GM23338 (cell line): ENCODE measurements at regions not wholly inside any gene's neighbourhood (a gene's known extent, or its start where the extent isn't known, plus 50 kb on each side); places are given as distances from the start of the nearest gene placed in this dataset.

Source experiments
- ATAC-seq: fragments of 200-7000 bp; cut with Tn5 transposase; 3 replicates; pipeline ENCODE4 v1.9.1; 2020
- DNase-seq: peaks from one replicate; pipeline ENCODE4 v3.0.0-alpha.2; 2015; ENCODE audit warnings: low spot score
- H2AFZ ChIP-seq: fragments of 200-600 bp; sonication (generic); 2 replicates; pipeline ENCODE4 v1.8.0; 2016; ENCODE audit warnings: antibody characterized with exemption, mild to moderate bottlenecking, moderate library complexity
- H3F3A ChIP-seq: fragments of 200-600 bp; sonication (generic); replicated peaks from 2 replicates; pipeline ENCODE4 v1.8.0; 2017; ENCODE audit warnings: antibody characterized with exemption, mixed run types, low read depth
- H3K27ac ChIP-seq: fragments of 200-600 bp; sonication (generic); 2 replicates; pipeline ENCODE4 v1.6.1; 2016; ENCODE audit warnings: low read depth
- H3K27me3 ChIP-seq: fragments of 200-600 bp; sonication (generic); 2 replicates; pipeline ENCODE4 v1.8.0; 2016; ENCODE audit warnings: mild to moderate bottlenecking, mixed run types, moderate library complexity; ENCODE audit not compliant: insufficient read depth
- H3K36me3 ChIP-seq: fragments of 200-600 bp; sonication (generic); 2 replicates; pipeline ENCODE4 v1.8.0; 2016; ENCODE audit warnings: mild to moderate bottlenecking; ENCODE audit not compliant: insufficient read depth
- H3K4me1 ChIP-seq: fragments of 200-600 bp; sonication (generic); 2 replicates; pipeline ENCODE4 v1.8.0; 2016; ENCODE audit warnings: mild to moderate bottlenecking, moderate library complexity; ENCODE audit not compliant: insufficient read depth
- H3K4me2 ChIP-seq: fragments of 200-600 bp; sonication (generic); 2 replicates; pipeline ENCODE4 v1.7.1; 2017; ENCODE audit warnings: mixed run types
- H3K4me3 ChIP-seq: fragments of 200-600 bp; sonication (generic); 2 replicates; pipeline ENCODE4 v1.6.1; 2016; ENCODE audit warnings: mixed run types
- H3K79me2 ChIP-seq: fragments of 200-600 bp; sonication (generic); replicated peaks from 2 replicates; pipeline ENCODE4 v1.8.0; 2017; ENCODE audit warnings: mild to moderate bottlenecking; ENCODE audit not compliant: insufficient read depth
- H3K9me2 ChIP-seq: fragments of 200-600 bp; sonication (generic); 2 replicates; pipeline ENCODE4 v1.8.0; 2017; ENCODE audit not compliant: insufficient read depth
- H4K20me1 ChIP-seq: fragments of 200-600 bp; sonication (generic); replicated peaks from 2 replicates; pipeline ENCODE4 v1.8.0; 2017; ENCODE audit warnings: mild to moderate bottlenecking; ENCODE audit not compliant: insufficient read depth
- H3K27ac Mint-ChIP-seq: 2 replicates; pipeline ENCODE4 v1.8.0; 2020; ENCODE audit warnings: inconsistent platforms, mild to moderate bottlenecking, moderate library complexity, mixed read lengths
- H3K27me3 Mint-ChIP-seq: 3 replicates; pipeline ENCODE4 v1.8.0; 2022; ENCODE audit warnings: low read depth, mild to moderate bottlenecking, moderate library complexity, mixed read lengths, inconsistent platforms; ENCODE audit not compliant: insufficient read depth, poor library complexity
- H3K36me3 Mint-ChIP-seq: 3 replicates; pipeline ENCODE4 v1.8.0; 2021; ENCODE audit warnings: low read depth, mild to moderate bottlenecking, inconsistent platforms, moderate library complexity, mixed read lengths
- H3K4me1 Mint-ChIP-seq: 3 replicates; pipeline ENCODE4 v1.8.0; 2020; ENCODE audit warnings: mild to moderate bottlenecking, inconsistent platforms, mixed read lengths
- H3K4me3 Mint-ChIP-seq: 3 replicates; pipeline ENCODE4 v1.8.0; 2021; ENCODE audit warnings: moderate library complexity, mild to moderate bottlenecking, inconsistent platforms, mixed read lengths
- H3K9me3 Mint-ChIP-seq: 3 replicates; pipeline ENCODE4 v1.8.0; 2020; ENCODE audit warnings: moderate library complexity, mild to moderate bottlenecking, inconsistent platforms, mixed read lengths
- CREB1 ChIP-seq: fragments of 250-450 bp; sonication (Bioruptor Pico); IDR thresholded peaks from 2 replicates; pipeline ENCODE4 v1.5.0; 2020; ENCODE audit warnings: low read depth, mild to moderate bottlenecking, moderate library complexity
- ETS1 ChIP-seq: IDR thresholded peaks from 2 replicates; pipeline ENCODE4 v1.6.1; 2016; ENCODE audit warnings: antibody characterized with exemption
- EZH2 ChIP-seq: fragments of 200-600 bp; sonication (generic); IDR thresholded peaks from one replicate; pipeline ENCODE4 v1.8.0; 2017; ENCODE audit warnings: antibody characterized with exemption, mild to moderate bottlenecking, low read depth; ENCODE audit not compliant: unreplicated experiment
- EZH2phosphoT487 ChIP-seq: fragments of 200-600 bp; sonication (generic); IDR thresholded peaks from one replicate; pipeline ENCODE4 v1.8.1; 2018; ENCODE audit warnings: antibody characterized with exemption; ENCODE audit not compliant: unreplicated experiment
- JUNB ChIP-seq: IDR thresholded peaks from one replicate; pipeline ENCODE4 v1.6.1; 2016; ENCODE audit warnings: antibody characterized with exemption; ENCODE audit not compliant: unreplicated experiment
- NANOG ChIP-seq: IDR thresholded peaks from 2 replicates; pipeline ENCODE4 v1.6.1; 2016; ENCODE audit warnings: antibody characterized with exemption, borderline replicate concordance
- POLR2AphosphoS5 ChIP-seq: IDR thresholded peaks from 2 replicates; pipeline ENCODE4 v1.6.1; 2016; ENCODE audit warnings: antibody characterized with exemption, low read depth
- REST ChIP-seq: IDR thresholded peaks from one replicate; pipeline ENCODE4 v1.6.1; 2018; ENCODE audit warnings: antibody characterized with exemption; ENCODE audit not compliant: unreplicated experiment
- STAT1 ChIP-seq: IDR thresholded peaks from one replicate; pipeline ENCODE4 v1.6.1; 2016; ENCODE audit warnings: antibody characterized with exemption; ENCODE audit not compliant: unreplicated experiment
- ZNF114 ChIP-seq: fragments of 250-450 bp; sonication (Bioruptor Pico); IDR thresholded peaks from 2 replicates; pipeline ENCODE4 v1.5.0; 2020; ENCODE audit warnings: mild to moderate bottlenecking, moderate library complexity
- ZNF331 ChIP-seq: fragments of 250-450 bp; sonication (Bioruptor Pico); IDR thresholded peaks from 2 replicates; pipeline ENCODE4 v1.5.0; 2020; ENCODE audit warnings: low read depth, mild to moderate bottlenecking, moderate library complexity

DNA sequence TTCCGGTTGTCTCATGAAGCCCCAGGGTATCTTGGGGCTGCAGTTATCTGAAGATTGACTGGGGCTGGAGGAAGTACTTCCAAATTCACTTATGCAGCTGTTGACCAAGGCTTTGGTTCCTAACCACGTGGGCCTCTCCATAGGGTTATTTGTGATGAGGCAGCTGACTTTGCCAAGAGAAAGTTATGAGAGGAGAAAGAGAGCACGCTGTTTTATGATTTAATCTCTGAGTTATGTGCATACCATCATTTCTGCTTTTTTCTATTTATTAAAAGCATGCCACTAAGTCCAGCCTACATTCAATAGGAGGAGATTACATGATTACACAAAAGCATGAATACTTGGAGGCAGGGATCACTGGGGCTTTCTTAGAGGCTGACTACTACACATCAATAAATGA lies 215.5 kb downstream of the NHLRC3 start:
- H3K27ac Mint-ChIP-seq = no peak overlapping the region
- no peaks in the 10 kb centered on the region for H3K79me2 ChIP-seq
- H2AFZ ChIP-seq = no peak overlapping the region
- H3K4me1 ChIP-seq = no peaks in the 10 kb centered on the region
- H3K9me3 Mint-ChIP-seq = no peaks in the 10 kb centered on the region
- no peaks in the 10 kb centered on the region for H4K20me1 ChIP-seq
- no peaks in the 10 kb centered on the region for H3K27me3 ChIP-seq
- H3K4me1 Mint-ChIP-seq = no peaks in the 10 kb centered on the region
- ATAC-seq (no peak), DNase-seq (no peak)
- H3K27me3 Mint-ChIP-seq = no peaks in the 10 kb centered on the region
- H3K27ac ChIP-seq = no peak overlapping the region
- no peak overlapping the region for H3K4me2 ChIP-seq
- no peaks in the 10 kb centered on the region for H3K36me3 ChIP-seq
- no peaks in the 10 kb centered on the region for H3K36me3 Mint-ChIP-seq
- H3F3A ChIP-seq = no peaks in the 10 kb centered on the region
- no peak for TF ChIP-seq ZNF331
- TF ChIP-seq NANOG = no peak
- TF ChIP-seq ETS1 = no peak
- TF ChIP-seq JUNB = no peak
- TF ChIP-seq POLR2AphosphoS5 = no peak
- H3K9me2 ChIP-seq = no peaks in the 10 kb centered on the region; the same call in 1 of the 2 replicates
- no peak overlapping the region for H3K4me3 Mint-ChIP-seq
- H3K4me3 ChIP-seq = no peak overlapping the region

- Mint-ChIP-seq H3K27me3 (no peaks in the 10 kb centered on the region), H3K36me3 (no peaks in the 10 kb centered on the region), H3K9me3 (no peaks in the 10 kb centered on the region), H3K4me3 (no peak overlapping the region), H3K27ac (no peak overlapping the region), H3K4me1 (no peaks in the 10 kb centered on the region)
- TF ChIP-seq CREB1 (CRISPR knock-in tag) (no peak), JUNB (no peak), ETS1 (no peak), ZNF331 (no peak), EZH2 (no peak), POLR2AphosphoS5 (no peak), STAT1 (no peak), ZNF114 (CRISPR knock-in tag) (no peak)
- 0 out of 2 replicates have a peak overlapping the region, but pooled peaks have one; percentile 25 for H2AFZ ChIP-seq
- H3K27me3 ChIP-seq = no peaks in the 10 kb centered on the region
- H4K20me1 ChIP-seq = no peaks in the 10 kb centered on the region
- no peak overlapping the region for H3K27ac ChIP-seq
- H3K4me2 ChIP-seq = no peak overlapping the region
- H3K79me2 ChIP-seq = no peaks in the 10 kb centered on the region
- DNase-seq (peak; percentile 8), ATAC-seq (no peak)
- H3K4me3 ChIP-seq = no peak overlapping the region
- no peaks in the 10 kb centered on the region for H3K36me3 ChIP-seq
- no peaks in the 10 kb centered on the region for H3F3A ChIP-seq
- H3K4me1 ChIP-seq = no peaks in the 10 kb centered on the region
- H3K9me2 ChIP-seq = no peaks in the 10 kb centered on the region; the same call in 1 of the 2 replicates
These were observed 216.3 kb downstream of the NHLRC3 start for GRCh38 chr13:39254601-39255000.

GRCh38 chr13:39257642-39258041 lies 219.4 kb downstream of the NHLRC3 start:
- Histone ChIP-seq H3K4me1 (no peaks in the 10 kb centered on the region), H3K27ac (no peak overlapping the region), H3K4me3 (no peak overlapping the region), H3K79me2 (no peaks in the 10 kb centered on the region), H3K4me2 (no peak overlapping the region), H3K36me3 (no peaks in the 10 kb centered on the region), H3F3A (no peaks in the 10 kb centered on the region), H4K20me1 (no peaks in the 10 kb centered on the region), H3K9me2 (no peaks in the 10 kb centered on the region; the same call in 1 of the 2 replicates), H2AFZ (no peak overlapping the region), H3K27me3 (no peaks in the 10 kb centered on the region)
- Mint-ChIP-seq H3K4me1 (no peaks in the 10 kb centered on the region), H3K27me3 (no peaks in the 10 kb centered on the region), H3K4me3 (no peak overlapping the region), H3K9me3 (no peaks in the 10 kb centered on the region), H3K36me3 (no peaks in the 10 kb centered on the region), H3K27ac (no peak overlapping the region)
- DNase-seq = no peak
- no peak for ATAC-seq
- TF ChIP-seq EZH2phosphoT487 (no peak), NANOG (no peak), CREB1 (CRISPR knock-in tag) (no peak), EZH2 (no peak), REST (no peak)
